ENCODE measurements at regions not wholly inside any gene's neighbourhood (a gene's known extent, or its start where the extent isn't known, plus 50 kb on each side); places are given as distances from the start of the nearest gene placed in this dataset.

DNA sequence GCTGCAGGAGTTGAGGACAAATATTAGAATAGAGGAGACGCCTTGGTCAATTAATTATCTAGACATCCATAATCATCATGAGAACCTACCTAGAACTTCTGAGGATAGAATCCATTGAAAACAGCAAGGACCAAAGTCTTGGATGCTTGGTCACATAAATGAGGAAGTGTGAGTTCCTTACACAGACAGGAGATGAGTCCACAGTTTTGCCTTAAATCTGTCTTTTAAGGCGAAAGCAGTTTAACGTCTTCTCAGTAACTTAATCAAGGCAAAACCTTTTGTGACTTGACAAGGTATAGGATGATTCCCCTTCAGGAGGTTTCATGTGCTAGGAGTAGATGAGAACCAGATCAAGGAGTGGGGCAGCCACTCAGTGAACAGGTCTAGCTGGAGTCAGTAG is 1783.2 kb upstream of the CELF4 start:
- no peak overlapping the region for H3K4me2 ChIP-seq (ENCODE audit: low read length)
- no peaks in the 10 kb centered on the region for H3K36me3 ChIP-seq (ENCODE audit: control insufficient read depth, low read length)
- TF ChIP-seq, protein P1, sequence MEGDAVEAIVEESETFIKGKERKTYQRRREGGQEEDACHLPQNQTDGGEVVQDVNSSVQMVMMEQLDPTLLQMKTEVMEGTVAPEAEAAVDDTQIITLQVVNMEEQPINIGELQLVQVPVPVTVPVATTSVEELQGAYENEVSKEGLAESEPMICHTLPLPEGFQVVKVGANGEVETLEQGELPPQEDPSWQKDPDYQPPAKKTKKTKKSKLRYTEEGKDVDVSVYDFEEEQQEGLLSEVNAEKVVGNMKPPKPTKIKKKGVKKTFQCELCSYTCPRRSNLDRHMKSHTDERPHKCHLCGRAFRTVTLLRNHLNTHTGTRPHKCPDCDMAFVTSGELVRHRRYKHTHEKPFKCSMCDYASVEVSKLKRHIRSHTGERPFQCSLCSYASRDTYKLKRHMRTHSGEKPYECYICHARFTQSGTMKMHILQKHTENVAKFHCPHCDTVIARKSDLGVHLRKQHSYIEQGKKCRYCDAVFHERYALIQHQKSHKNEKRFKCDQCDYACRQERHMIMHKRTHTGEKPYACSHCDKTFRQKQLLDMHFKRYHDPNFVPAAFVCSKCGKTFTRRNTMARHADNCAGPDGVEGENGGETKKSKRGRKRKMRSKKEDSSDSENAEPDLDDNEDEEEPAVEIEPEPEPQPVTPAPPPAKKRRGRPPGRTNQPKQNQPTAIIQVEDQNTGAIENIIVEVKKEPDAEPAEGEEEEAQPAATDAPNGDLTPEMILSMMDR (IDR thresholded peaks at IDR 0.05; ENCODE audit: low read depth, low read length, poor library complexity, severe bottlenecking) = no peak
- no peak for TF ChIP-seq EZH2phosphoT487 (IDR thresholded peaks at IDR 0.05; ENCODE audit: borderline replicate concordance, low read length)
- no peaks in the 10 kb centered on the region for H3K9me2 ChIP-seq (replicated peaks; ENCODE audit: control insufficient read depth, low read length)
- no peaks in the 10 kb centered on the region for H3K27me3 ChIP-seq (ENCODE audit: control insufficient read depth, low read length)
- no peaks in the 10 kb centered on the region; the same call in 1 of the 2 replicates for H3K9me3 ChIP-seq (ENCODE audit: control insufficient read depth, insufficient read depth, low read length)
- no peaks in the 10 kb centered on the region for H3F3A ChIP-seq (ENCODE audit: control insufficient read depth, insufficient read depth)
- no peak overlapping the region for H3K4me3 ChIP-seq (ENCODE audit: low read length)
- H3K4me1 ChIP-seq (ENCODE audit: control insufficient read depth, low read length) = no peaks in the 10 kb centered on the region
- no peaks in the 10 kb centered on the region for H4K20me1 ChIP-seq (ENCODE audit: control insufficient read depth, insufficient read depth, low read depth, low read length)
- no peak overlapping the region for H3K27ac ChIP-seq (ENCODE audit: low read depth, low read length)
- no peaks in the 10 kb centered on the region for H3K79me2 ChIP-seq (ENCODE audit: control insufficient read depth, low read length)

DNA sequence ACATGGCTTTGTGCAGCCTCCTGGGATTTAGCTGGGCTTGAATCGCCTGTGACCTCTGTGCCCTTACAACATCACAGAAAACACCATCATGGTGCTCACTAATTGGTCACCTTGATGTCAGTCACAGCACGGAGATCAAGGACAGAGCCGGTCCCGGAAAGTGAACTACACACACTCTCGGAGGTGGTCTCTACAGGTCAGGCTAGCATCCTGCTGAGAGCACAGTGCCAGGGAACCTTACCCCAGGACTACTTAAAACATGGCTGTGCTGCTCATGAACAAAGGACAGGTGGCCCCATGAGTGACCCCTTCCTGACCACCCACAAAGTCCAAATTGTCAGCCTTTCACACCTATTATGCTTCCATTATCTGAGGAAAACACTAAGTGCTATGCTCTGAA is 1782.1 kb upstream of the CELF4 start:
- H3K4me2 ChIP-seq (ENCODE audit: low read length) = no peak overlapping the region
- no peaks in the 10 kb centered on the region for H3K9me2 ChIP-seq (replicated peaks; ENCODE audit: control insufficient read depth, low read length)
- H4K20me1 ChIP-seq (ENCODE audit: control insufficient read depth, insufficient read depth, low read depth, low read length) = no peaks in the 10 kb centered on the region
- no peaks in the 10 kb centered on the region for H3K36me3 ChIP-seq (ENCODE audit: control insufficient read depth, low read length)
- H3K4me3 ChIP-seq (ENCODE audit: low read length) = no peak overlapping the region
- H3K4me1 ChIP-seq (ENCODE audit: control insufficient read depth, low read length) = no peaks in the 10 kb centered on the region
- no peaks in the 10 kb centered on the region for H3K79me2 ChIP-seq (ENCODE audit: control insufficient read depth, low read length)
- H3F3A ChIP-seq (ENCODE audit: control insufficient read depth, insufficient read depth) = no peaks in the 10 kb centered on the region
- no peak overlapping the region for H3K27ac ChIP-seq (ENCODE audit: low read depth, low read length)
- H3K9me3 ChIP-seq (ENCODE audit: control insufficient read depth, insufficient read depth, low read length) = no peaks in the 10 kb centered on the region; the same call in 1 of the 2 replicates
- H3K27me3 ChIP-seq (ENCODE audit: control insufficient read depth, low read length) = no peaks in the 10 kb centered on the region
- TF ChIP-seq, protein P1 (IDR thresholded peaks at IDR 0.05; ENCODE audit: low read depth, low read length, poor library complexity, severe bottlenecking) = no peak
- no peak for TF ChIP-seq EZH2phosphoT487 (IDR thresholded peaks at IDR 0.05; ENCODE audit: borderline replicate concordance, low read length)

DNA sequence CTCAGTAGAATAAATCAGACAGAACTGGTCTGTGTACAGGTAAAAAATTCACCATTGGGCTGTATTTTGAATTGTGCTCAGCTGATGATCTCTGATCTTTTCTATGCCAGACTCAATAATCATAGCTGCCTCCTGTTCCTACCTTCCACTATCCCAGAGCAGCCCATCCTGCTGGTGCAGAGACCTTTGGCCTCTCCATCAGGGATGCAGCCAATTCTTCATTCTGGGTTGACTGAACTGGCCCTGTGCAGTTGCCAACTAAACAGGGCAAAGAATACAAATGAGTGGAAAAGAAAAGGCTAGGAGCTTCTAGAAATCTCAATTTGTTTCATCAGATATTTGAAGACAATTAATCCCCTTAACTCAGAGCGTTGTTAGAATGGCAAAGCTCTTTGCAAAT is 1781.3 kb upstream of the CELF4 start:
- no peak overlapping the region for H3K4me2 ChIP-seq (ENCODE audit: low read length)
- H3K4me3 ChIP-seq (ENCODE audit: low read length) = no peak overlapping the region
- no peak overlapping the region for H3K27ac ChIP-seq (ENCODE audit: low read depth, low read length)
- no peaks in the 10 kb centered on the region for H3K36me3 ChIP-seq (ENCODE audit: control insufficient read depth, low read length)
- no peaks in the 10 kb centered on the region for H3K79me2 ChIP-seq (ENCODE audit: control insufficient read depth, low read length)
- no peaks in the 10 kb centered on the region; the same call in 1 of the 2 replicates for H3K9me3 ChIP-seq (ENCODE audit: control insufficient read depth, insufficient read depth, low read length)
- no peaks in the 10 kb centered on the region for H4K20me1 ChIP-seq (ENCODE audit: control insufficient read depth, insufficient read depth, low read depth, low read length)
- TF ChIP-seq EZH2phosphoT487 (IDR thresholded peaks at IDR 0.05; ENCODE audit: borderline replicate concordance, low read length) = no peak
- TF ChIP-seq, protein P1 (IDR thresholded peaks at IDR 0.05; ENCODE audit: low read depth, low read length, poor library complexity, severe bottlenecking) = no peak
- no peaks in the 10 kb centered on the region for H3F3A ChIP-seq (ENCODE audit: control insufficient read depth, insufficient read depth)
- H3K4me1 ChIP-seq (ENCODE audit: control insufficient read depth, low read length) = no peaks in the 10 kb centered on the region
- no peaks in the 10 kb centered on the region for H3K9me2 ChIP-seq (replicated peaks; ENCODE audit: control insufficient read depth, low read length)
- H3K27me3 ChIP-seq (ENCODE audit: control insufficient read depth, low read length) = no peaks in the 10 kb centered on the region

All from DOHH2 (cell line).